GM19372 (cell line): ENCODE measurements at regions not wholly inside any gene's neighbourhood (a gene's known extent, or its start where the extent isn't known, plus 50 kb on each side); places are given as distances from the start of the nearest gene placed in this dataset.
"Not testable (repeated sequence)": the region's sequence is repeated elsewhere in the genome, so short reads cannot be mapped to it uniquely, and the experiment has no call there.

Experiments used
- ATAC-seq: cut with Tn5 transposase; IDR thresholded peaks from one replicate; pipeline ENCODE4 v1.9.1; 2021; ENCODE audit warnings: mild to moderate bottlenecking, low read depth, moderate library complexity; ENCODE audit not compliant: unreplicated experiment

DNA sequence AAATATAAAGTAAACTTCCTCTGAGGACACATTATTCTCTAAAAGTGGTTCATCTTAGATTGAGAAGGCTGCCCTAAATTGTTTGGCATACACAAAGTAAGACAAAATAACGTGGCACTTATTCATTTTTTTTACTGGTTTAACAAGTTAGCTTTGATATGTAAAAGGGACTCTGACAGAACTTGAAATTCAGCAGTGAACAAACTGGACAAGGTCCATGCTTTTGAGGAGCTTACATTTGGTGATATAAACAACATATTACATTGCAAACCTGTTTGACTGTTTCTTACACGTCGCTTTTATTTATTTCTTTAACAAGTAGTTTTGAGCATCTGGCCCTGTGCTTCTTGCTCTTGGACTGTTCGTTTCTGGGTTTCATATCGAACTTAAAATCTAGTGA is 253.1 kb upstream of the POM121L12 start:
- ATAC-seq: no peak

DNA sequence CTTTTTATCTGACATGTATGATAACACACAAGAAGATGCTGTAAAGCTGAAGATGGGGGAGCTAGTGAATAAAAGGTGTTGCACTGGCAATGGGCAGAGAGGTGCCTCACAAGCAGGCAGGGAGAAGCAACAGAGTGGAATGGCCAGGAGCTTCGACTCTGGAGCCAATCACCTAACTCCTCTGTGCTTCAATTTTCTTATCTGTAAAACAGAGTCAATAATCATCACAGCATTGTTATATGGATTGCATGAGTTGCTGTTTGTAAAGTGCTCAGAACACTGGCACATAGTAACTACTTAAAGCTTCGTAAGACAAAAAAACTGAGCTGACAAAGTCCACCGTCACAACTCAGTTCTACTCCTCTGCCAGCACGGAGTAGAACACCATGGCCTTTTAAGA is 254.2 kb upstream of the POM121L12 start:
- ATAC-seq: no peak

GRCh38 chr7:52779004-52779403 is 256.4 kb upstream of the POM121L12 start:
- no peak for ATAC-seq

DNA sequence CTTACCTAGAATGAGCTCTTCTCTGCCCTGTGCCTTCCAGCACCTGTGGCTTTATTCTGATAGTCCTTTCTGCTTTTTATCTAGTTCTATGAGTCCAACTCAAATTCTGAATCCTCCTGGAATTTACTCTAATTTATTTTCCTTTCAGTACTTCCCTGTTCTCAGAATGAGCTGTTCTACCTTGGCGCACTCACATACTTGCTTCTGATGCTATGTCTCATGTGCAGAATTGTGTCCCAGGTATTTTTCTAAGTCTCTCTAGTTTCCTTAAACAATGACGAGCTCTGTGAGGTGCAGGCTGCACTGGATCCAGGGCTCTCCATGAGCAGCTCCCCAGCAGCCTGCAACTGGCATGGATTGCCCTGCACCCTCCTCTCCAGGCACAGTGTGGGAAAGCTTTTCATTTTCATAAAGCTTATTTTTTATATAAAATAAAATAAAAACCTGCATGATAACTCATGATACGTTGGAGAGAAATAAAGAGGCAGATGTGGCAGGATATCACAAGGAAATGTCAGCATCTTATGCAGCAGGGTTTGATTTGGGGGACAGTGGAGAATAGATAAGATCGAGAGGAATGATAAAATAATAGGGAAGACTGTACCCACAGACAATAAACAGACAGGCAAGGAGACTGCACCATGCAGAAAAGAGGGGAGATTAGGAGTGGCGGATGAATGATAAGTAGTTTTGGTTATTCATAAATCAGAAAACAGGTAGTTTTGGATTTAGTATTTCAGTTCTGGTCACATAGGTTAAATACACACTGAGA is 258.2 kb upstream of the POM121L12 start:
- ATAC-seq: no peak

- no peak for ATAC-seq
Observed at GRCh38 chr7:52775876-52776275, 259.6 kb upstream of the POM121L12 start.

DNA sequence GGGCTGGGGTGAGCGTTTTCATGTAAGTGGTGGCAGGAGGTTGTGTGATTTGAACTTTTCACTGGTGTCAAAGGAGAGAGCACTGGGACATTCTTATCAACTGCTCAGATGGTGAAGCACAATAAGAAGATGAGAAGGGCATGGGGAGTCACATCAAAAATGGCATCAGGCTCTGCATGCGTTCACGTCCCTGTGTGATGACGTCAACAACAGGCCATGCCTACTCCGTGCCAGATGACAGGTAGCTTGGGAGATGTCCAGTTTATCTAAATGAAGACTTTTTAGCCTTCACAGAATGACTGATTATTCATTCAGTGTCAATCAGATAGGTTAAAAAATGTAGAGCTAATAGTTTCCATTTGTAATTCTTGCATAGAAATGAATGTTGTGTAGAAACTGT is 264.3 kb upstream of the POM121L12 start:
- ATAC-seq: no peak

- ATAC-seq: no peak
Observed at GRCh38 chr7:52764492-52765169, 270.8 kb upstream of the POM121L12 start.

GRCh38 chr7:52758356-52758755 is 277.1 kb upstream of the POM121L12 start:
- ATAC-seq: no peak

GRCh38 chr7:52753855-52754254 is 281.6 kb upstream of the POM121L12 start:
- no peak for ATAC-seq

GRCh38 chr7:52752891-52753290 is 282.5 kb upstream of the POM121L12 start:
- ATAC-seq: no peak

DNA sequence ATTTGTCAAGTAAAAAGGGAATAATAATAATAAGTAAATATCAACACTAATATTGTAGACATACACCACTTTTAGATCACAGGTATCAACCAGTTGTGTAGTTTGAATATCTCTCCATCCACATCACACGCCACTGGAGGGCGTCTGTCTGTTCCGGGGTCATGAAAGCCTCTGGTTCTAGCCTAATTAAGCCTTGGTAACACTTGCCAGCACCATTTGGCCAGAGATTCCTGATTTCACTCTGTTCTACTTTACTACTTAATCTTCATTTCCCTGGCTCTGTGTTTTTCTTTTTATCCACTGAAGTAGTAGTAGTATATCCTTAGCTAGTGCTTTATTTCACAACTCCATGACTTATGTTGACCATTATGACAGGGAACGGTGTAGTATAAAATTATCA is 285.6 kb upstream of the POM121L12 start:
- ATAC-seq: no peak

DNA sequence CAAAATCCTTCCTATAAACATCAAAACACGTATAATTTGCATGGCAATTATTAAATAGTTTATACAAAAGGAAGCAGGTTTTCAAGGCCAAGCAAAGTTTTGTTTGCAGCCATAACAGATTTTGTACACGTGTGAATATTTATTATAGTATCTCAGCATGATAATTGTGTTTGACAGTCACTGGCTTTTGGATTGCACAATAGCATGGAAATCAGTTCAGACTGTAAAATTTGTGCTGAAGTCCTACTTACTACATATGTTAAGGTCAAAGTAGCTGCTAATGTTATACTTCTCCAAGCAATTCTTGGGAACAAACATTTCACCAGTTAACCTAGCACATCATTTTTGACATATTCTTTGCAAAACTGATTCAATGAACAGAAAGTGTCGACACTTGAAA is 287.6 kb upstream of the POM121L12 start:
- ATAC-seq: no peak

DNA sequence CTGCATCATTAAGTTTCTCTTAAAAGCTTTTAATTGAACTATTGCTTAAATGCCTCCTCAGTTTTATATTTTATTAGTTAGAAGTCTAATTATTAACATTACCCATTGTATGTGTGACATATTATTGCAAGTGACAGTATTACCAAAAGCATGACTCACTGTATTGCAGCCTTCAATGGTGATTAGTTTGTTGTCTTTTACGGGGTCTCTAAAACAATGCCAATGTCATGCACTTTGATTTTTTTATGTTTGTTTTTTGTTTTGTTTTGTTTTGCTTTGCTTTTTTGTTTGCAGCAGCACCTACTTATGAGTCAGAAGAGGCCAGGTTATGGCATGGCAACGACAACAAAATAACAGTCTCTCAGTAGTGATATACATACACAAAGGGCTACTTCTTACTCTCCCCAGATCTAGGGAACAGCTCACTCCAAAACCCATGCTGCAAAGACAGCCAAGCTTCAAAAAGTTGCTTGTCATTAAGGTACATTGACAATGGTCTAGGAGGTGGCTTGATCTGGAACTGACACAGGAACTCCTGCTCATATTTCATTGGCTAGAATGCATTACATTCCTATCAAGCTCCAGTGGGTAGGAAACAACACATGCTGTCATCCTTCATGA is 293.7 kb upstream of the POM121L12 start:
- ATAC-seq: no peak

DNA sequence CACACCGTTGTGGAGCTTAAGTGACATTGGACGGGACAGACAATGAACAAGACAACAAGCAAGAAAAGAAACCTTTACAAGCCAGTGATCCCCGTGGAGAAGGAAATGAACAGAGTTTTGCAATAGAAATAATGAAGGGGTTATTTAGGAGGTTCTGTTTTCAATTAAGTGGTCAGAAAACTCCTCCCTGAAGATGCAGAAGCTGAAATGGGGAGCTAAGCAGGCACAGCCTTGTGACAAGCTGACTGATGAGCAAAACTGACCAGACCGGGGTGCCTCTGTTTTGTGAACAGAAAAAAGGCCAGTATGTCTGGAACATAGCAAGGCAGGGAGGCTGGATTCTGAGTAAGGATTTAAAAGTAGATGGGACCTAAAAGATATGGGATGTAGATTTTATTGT is 299.8 kb upstream of the POM121L12 start:
- no peak for ATAC-seq

- not testable (repeated sequence) for ATAC-seq
Observed at GRCh38 chr7:52728683-52729082, 306.8 kb upstream of the POM121L12 start.

DNA sequence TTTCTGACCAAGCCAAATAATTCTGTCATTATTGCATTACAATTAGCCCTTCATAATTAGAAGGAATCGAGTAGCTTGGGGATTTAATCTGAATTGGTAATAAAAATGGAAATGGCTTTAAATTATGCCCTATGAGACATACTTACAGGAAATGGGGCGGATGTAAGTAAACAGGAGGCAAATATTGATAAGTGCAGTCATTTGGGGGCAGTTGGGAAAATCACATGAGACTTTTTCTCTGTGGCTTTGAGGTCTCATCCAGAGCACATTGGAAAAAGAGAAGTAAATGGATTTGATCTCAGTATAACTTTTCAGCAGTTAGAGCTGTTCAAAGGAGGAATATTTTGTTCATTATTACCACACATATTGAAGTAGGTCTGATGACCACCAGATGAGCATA is 307.8 kb upstream of the POM121L12 start:
- no peak for ATAC-seq

GRCh38 chr7:52726986-52727385 is 308.4 kb upstream of the POM121L12 start:
- no peak for ATAC-seq

GRCh38 chr7:52726493-52726892 is 308.9 kb upstream of the POM121L12 start:
- ATAC-seq: no peak

- ATAC-seq: no peak
Observed at GRCh38 chr7:52723606-52724005, 311.8 kb upstream of the POM121L12 start.

DNA sequence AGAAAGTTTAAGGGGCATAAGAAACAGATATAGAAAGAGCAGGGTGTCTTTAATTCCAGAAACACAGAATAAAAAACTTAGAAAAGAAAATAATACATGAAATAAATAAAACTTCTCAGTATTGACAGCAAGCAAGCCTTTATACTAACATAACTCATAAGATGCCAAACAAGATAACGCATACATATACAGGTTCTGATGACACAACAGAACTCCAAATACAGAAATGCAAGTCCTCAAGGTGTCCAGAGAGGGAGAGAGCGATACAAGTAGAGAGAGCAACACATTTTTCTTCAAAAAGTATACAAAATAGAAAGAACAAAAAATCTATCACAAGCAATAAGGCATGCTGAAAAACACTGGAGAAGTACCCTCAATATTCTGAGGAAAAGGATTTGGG is 314.6 kb upstream of the POM121L12 start:
- ATAC-seq: no peak

DNA sequence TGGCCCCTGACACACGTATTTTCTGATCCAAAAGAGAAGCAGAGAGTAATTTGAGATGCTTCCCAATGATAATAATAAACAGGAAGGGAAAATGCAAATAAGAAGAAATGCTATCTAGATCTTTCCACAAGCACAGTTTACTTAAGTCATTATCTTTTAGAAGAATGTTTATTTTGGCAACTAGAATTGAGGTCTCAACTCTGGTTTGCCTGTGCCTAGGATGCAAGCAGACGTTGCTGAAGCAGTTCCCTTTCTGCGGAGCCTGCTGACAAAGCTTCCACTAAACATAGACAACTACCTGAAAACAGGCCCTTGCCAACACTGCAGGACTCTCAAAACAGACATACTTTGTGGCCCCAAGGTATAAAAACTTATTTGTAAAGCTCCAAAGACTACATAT is 315.8 kb upstream of the POM121L12 start:
- no peak for ATAC-seq

- no peak for ATAC-seq
Observed at GRCh38 chr7:52715701-52716100, 319.7 kb upstream of the POM121L12 start.
